ENCODE measurements at regions not wholly inside any gene's neighbourhood (a gene's known extent, or its start where the extent isn't known, plus 50 kb on each side); places are given as distances from the start of the nearest gene placed in this dataset.

- no peak for DNase-seq
These were observed 291.5 kb downstream of the LRATD1 start for GRCh38 chr2:14923820-14924580.

DNA sequence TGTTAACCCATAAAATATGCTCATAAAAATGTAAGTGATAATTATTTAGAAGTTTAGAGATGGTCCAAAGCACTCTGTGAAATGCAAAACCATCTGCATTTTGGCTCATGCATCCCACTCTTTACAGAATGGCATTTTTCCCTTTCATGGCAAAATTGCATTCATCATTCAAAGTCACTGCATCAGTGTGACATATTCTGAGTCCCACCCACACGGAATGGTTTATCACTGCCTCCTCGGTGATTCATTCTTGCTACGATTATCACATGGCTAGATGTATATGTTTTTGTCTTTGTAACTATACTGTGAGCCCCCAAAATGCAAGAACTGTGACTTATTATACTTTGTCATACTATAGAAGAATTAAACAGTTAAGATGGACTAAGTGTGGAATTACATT, 293.0 kb downstream of the LRATD1 start:
- no peak for DNase-seq

GRCh38 chr2:14927021-14927564, 294.6 kb downstream of the LRATD1 start:
- no peak for DNase-seq

- DNase-seq = no peak
These were observed 295.5 kb downstream of the LRATD1 start for GRCh38 chr2:14928056-14928455.

- no peak for DNase-seq
These were observed 297.9 kb downstream of the LRATD1 start for GRCh38 chr2:14930441-14930840.

- no peak for DNase-seq
These were observed 299.8 kb downstream of the LRATD1 start for GRCh38 chr2:14932285-14932684.

DNA sequence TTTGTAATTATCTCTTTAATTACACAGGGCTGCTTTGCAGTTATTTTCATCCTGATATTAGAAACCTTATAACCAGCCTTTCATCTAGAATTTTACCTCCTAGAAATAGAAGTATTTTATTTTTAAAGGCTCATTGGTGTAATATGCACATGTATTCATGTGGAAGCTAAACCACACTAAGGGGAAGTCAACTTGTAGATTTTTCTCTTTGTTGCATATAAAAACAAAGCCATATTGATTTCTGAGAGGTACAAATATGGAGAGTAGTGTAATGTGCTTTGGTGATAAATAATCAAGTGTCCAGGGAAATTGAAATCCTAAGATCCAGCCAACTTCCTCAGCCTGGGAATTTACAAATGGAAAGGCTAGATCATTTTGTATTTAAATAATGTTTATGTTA, 301.2 kb downstream of the LRATD1 start:
- DNase-seq = no peak

DNA sequence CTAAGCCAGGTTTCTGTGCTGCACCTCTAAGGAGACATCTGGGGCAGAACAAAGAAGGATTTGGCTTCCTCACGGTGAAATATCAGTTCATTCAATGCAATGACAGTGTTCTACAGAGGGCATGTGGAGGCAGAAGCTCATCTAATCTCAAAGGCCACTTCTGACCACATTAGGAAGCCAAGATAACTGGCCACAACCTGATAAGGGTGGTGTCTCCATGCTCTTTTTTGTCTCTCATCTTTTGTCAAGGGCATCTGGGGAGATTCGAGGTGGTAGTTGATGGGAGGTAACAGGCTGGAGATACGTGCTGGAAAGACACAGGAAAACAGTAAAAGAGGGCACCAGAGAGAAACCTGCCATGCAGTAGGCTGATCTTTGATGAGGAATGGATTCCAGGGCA, 303.9 kb downstream of the LRATD1 start:
- DNase-seq = no peak

GRCh38 chr2:14937336-14937735, 304.8 kb downstream of the LRATD1 start:
- DNase-seq = no peak

DNA sequence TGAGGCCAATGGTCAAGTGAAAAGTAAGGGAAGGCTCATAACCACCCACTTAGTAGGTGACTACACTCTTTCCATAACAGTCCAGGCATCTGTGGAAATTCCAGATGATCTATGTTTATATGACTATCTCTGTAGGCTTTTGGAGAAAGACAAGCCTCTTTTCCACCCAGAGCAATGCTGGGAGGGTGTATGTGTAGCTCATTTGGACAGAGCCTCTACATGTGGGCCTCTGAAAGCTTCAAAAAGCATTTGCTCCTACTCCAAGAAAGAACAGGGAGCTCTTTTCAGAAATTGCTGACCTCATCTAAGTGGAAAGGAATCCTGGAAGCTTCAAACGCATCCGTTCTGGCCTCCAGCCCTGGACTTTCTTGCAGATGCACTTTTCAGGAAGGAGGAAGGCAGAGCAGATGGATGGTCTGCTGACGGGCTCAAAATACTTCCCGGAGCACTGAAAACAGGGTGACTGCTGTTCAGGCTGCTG, 308.7 kb downstream of the LRATD1 start:
- DNase-seq = no peak

- no peak for DNase-seq
These were observed 310.5 kb downstream of the LRATD1 start for GRCh38 chr2:14942987-14943386.

GRCh38 chr2:14944562-14945346, 312.2 kb downstream of the LRATD1 start:
- no peak for DNase-seq

GRCh38 chr2:14951569-14952285, 319.2 kb downstream of the LRATD1 start:
- DNase-seq = no peak

DNA sequence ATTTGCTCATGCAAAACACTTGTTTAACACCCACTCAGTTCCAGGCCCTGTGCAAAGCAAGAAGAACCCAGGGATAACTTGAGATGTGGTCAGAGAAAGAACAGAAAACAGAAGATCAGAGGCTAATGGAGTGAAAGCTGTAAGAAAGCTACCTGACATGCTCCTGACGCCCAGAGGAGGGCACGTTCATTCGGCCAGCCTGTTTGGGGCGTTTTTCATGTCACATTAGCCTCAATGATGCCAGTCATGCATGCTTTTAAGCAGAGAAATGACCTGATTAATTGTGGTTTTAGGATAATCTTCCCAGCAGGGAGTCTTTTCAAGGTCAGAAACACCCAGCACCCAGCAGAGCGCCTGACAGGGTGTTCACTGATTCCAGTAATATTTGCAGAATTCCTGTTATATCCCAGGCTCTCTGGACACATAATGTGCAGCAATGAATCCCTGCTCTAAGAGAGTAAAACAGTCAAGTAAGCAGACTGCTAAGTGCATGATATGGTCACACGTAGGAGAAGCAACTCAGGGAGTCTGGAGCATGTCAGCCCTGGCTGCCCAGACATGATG, 320.0 kb downstream of the LRATD1 start:
- no peak for DNase-seq

GRCh38 chr2:14960686-14961324, 328.3 kb downstream of the LRATD1 start:
- no peak for DNase-seq

- no peak for DNase-seq
These were observed 335.2 kb downstream of the LRATD1 start for GRCh38 chr2:14967729-14968128.

DNA sequence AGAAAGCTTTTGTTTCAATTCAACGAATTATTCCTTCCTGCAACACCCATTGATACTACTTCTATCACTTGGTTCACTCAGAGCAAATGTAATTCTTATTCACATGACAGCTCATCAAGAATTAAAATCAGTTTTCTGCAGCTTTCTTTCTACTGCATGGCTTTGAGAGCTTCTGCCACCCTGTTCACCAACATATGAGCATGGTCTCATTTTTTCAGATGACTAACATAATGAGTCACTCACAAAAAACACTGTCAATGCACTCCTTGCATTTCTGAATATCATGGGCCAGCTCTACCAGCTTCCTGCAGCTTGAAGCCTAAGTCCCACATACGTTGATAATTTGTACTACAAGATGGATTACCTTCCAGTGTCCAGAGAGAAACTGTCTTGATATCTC, 342.9 kb downstream of the LRATD1 start:
- no peak for DNase-seq

DNA sequence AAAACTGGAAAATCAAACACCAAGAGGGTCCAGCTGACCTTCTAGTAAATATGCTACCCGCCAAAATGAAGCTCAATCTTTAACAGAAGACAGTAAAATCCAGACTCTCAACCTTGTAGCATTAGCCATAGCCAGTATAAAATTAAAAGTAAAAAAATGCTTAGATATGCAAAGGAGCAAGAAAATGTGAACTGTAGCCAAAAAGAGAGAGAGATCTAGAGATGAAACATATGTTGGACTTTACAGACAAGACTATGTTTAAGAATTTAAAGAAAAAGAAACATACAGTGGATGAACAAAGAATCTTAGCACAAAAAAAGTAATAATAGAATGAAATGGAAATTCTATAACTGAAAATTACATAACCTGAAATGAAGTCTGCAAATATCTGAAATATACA, 344.5 kb downstream of the LRATD1 start:
- DNase-seq = no peak

- DNase-seq = no peak
These were observed 346.3 kb downstream of the LRATD1 start for GRCh38 chr2:14978845-14979244.

DNA sequence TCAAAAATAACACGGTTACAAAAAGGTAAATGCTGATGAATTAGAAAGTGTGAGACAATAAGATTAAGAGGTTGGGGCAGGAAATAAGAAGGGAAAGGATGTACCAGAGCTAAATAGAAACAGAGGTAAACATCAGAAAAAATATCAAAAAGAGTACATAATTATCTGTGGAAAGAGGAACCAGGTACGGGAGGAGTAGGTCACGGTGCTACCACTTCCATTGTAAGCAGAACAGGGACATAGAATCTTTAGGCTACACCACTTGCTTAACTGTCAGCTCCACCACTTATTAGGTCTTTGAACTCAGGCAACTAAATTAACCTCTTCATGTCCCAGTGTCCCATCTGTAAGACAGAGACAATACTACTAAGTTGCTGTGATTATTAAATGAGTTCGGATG, 350.3 kb downstream of the LRATD1 start:
- DNase-seq = no peak

DNA sequence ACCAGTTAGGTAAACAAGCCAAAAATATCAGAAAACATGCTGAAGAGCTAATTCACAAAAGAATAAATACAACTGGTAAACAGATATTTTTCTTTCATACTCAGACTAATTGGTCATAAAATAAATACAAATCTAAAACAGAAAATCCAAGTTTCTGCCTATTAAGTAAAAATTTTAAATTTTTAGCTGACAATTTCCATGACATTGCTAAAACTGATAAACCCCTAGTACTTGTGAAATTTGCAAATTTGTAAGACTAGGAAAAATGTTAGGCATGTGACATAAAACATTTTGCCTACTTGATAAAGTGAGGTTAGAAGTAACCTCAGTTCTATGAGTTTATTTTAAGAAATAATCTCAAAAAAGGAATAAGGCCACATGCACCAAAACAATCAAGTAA, 356.1 kb downstream of the LRATD1 start:
- DNase-seq = no peak

DNA sequence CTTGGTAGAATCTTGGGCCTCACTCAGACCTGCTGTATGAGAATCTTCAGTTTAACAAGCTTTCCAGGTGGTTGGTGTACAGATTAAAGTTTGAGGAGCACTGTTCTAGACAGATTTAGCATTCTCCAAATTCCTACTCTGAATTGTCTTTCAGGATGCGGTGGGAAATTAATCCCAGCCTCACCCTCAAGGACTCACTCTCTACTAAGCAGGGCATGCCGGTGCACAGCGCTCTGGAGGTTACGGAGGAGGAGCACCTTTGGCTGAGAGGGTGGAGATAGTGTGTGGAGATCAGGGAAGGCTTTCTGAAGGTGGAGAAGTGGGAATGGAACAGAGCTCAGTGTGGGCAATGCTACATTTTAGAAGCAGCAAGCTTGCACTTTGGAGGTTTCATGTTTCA, 359.2 kb downstream of the LRATD1 start:
- DNase-seq = no peak

- no peak for DNase-seq
These were observed 362.2 kb downstream of the LRATD1 start for GRCh38 chr2:14994721-14995120.
